22Rv1 (cell line): ENCODE measurements at regions not wholly inside any gene's neighbourhood (a gene's known extent, or its start where the extent isn't known, plus 50 kb on each side); places are given as distances from the start of the nearest gene placed in this dataset.

Source experiments
- CTCF ChIP-seq: fragments of 450-650 bp; IDR thresholded peaks from 2 replicates; pipeline ENCODE4 v1.5.1; 2017; ENCODE audit warnings: mild to moderate bottlenecking
- ZFX ChIP-seq: fragments of 450-650 bp; IDR thresholded peaks from 2 replicates; pipeline ENCODE4 v1.6.1; 2017; ENCODE audit warnings: antibody characterized with exemption, borderline replicate concordance

- TF ChIP-seq CTCF (no peak), ZFX (no peak)
These were observed 112.8 kb upstream of the RAB18 start for GRCh38 chr10:27391325-27391724.
